CD8-positive, alpha-beta memory T cell (primary cell): ENCODE measurements at regions not wholly inside any gene's neighbourhood (a gene's known extent, or its start where the extent isn't known, plus 50 kb on each side); places are given as distances from the start of the nearest gene placed in this dataset.

Experiments used
- CTCF ChIA-PET: fragments of 350-600 bp; sonication (Branson Sonifier 250); formaldehyde crosslinking; loops from one replicate; lab custom pipeline; 2021; ENCODE audit warnings: antibody characterized with exemption; lab: Charles Lee
- POLR2A ChIA-PET: fragments of 350-600 bp; sonication (Branson Sonifier 250); formaldehyde crosslinking; loops from one replicate; lab custom pipeline; 2021; ENCODE audit warnings: antibody characterized with exemption; lab: Charles Lee
- DNase-seq, 5 donors: peaks; one replicate each; pipeline versions ENCODE4 v3.0.0 to v3.0.0-alpha.2; 2020 to 2022; ENCODE audit warnings: mixed read lengths in 1 of 5
- H3K27ac ChIP-seq: one replicate; pipeline ENCODE4 v1.7.0; 2013; ENCODE audit warnings: low read depth, mild to moderate bottlenecking, low read length, moderate library complexity
- H3K27me3 ChIP-seq: 2 replicates; pipeline ENCODE4 v1.7.0; 2013; ENCODE audit warnings: low read length, mild to moderate bottlenecking; ENCODE audit not compliant: insufficient read depth, poor library complexity, severe bottlenecking
- H3K36me3 ChIP-seq: 2 replicates; pipeline ENCODE4 v1.7.0; 2013; ENCODE audit warnings: mild to moderate bottlenecking, low read length, moderate library complexity; ENCODE audit not compliant: insufficient read depth
- H3K4me1 ChIP-seq: 2 replicates; pipeline ENCODE4 v1.7.0; 2013; ENCODE audit warnings: mild to moderate bottlenecking, low read length, moderate library complexity; ENCODE audit not compliant: insufficient read depth
- H3K4me3 ChIP-seq: 2 replicates; pipeline ENCODE4 v1.7.0; 2013; ENCODE audit warnings: mild to moderate bottlenecking, low read length
- H3K9me3 ChIP-seq: 2 replicates; pipeline ENCODE4 v1.7.0; 2013; ENCODE audit warnings: mild to moderate bottlenecking, low read length
- H3K27ac Mint-ChIP-seq, 8 donors: one replicate each; pipeline ENCODE4 v1.8.0; 2020 to 2021; ENCODE audit warnings: mixed read lengths in 8 of 8, mild to moderate bottlenecking in 6 of 8, inconsistent platforms in 3 of 8, moderate library complexity in 3 of 8
- H3K27me3 Mint-ChIP-seq, 2 donors: one replicate each; pipeline ENCODE4 v1.8.0; 2020 to 2021; ENCODE audit warnings: mixed read lengths in 2 of 2, mild to moderate bottlenecking in 1 of 2, moderate library complexity in 1 of 2
- H3K36me3 Mint-ChIP-seq, 3 donors: one replicate each; pipeline ENCODE4 v1.8.0; 2020 to 2021; ENCODE audit warnings: mixed read lengths in 3 of 3, inconsistent platforms in 1 of 3, mild to moderate bottlenecking in 1 of 3
- H3K4me1 Mint-ChIP-seq, 3 donors: one replicate each; pipeline ENCODE4 v1.8.0; 2020 to 2021; ENCODE audit warnings: mixed read lengths in 3 of 3, inconsistent platforms in 1 of 3, mild to moderate bottlenecking in 1 of 3
- H3K4me3 Mint-ChIP-seq, 7 donors: one replicate each; pipeline ENCODE4 v1.8.0; 2020 to 2021; ENCODE audit warnings: mixed read lengths in 7 of 7, mild to moderate bottlenecking in 6 of 7, moderate library complexity in 4 of 7, inconsistent platforms in 2 of 7
- H3K9me3 Mint-ChIP-seq, 5 donors: one replicate each; pipeline ENCODE4 v1.8.0; 2020 to 2022; ENCODE audit warnings: mixed read lengths in 5 of 5, mild to moderate bottlenecking in 3 of 5, moderate library complexity in 2 of 5, inconsistent platforms in 1 of 5

DNA sequence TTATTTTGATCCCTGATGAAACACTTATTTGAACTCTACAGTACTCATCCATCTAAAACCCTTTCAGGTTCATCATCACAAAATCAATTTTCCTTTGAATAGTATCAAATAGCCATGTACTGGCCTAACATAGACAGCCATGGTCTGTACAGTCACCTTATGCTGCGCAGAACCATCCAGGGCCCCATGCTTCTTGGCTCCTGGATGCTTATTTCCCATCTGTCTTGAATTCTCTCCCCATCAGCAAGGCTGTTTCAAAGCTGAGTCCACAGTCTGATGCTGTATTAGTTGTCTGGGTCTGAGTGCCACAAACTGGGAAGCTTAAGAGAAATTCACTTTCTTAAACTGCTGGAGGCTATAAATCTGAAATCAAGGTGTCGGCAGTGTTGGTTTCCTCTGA, 290.2 kb downstream of the OSR1 start:
- Mint-ChIP-seq H3K4me1 (no peaks in the 10 kb centered on the region), H3K27me3 (no peaks in the 10 kb centered on the region), H3K9me3 (peaks cover 0 to 8% (median 0%) of the 10 kb centered on the region in 5 donors), H3K27ac (no peak overlapping the region), H3K36me3 (peaks cover 0 to 7% (median 0%) of the 10 kb centered on the region in 3 donors), H3K4me3 (no peak overlapping the region)
- no peaks in the 10 kb centered on the region for H3K4me1 ChIP-seq
- ChIA-PET POLR2A (no interaction called here), CTCF (no interaction called here)
- no peak overlapping the region for H3K4me3 ChIP-seq
- DNase-seq, result no peak
- no peak overlapping the region for H3K27ac ChIP-seq
- no peaks in the 10 kb centered on the region for H3K9me3 ChIP-seq
- H3K27me3 ChIP-seq, result no peaks in the 10 kb centered on the region
- H3K36me3 ChIP-seq, result no peaks in the 10 kb centered on the region

DNA sequence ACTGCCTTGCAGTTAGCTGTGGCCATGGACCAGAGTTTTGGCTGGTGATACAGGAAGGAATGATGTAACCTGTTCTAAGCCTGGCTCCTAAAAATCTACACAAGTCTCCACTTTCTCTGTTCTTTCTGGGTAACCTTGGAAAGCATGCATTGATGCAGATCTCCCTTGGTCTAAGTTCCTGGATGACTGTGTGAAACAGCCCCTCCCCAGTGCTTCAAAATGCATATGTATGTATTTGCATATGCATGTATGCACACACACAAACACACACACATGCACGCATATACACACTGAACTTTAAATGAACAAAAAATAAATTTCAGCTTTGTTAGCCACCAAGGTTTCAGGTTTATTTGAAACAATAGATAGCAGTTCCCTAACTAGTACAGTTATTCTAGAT, 296.1 kb downstream of the OSR1 start:
- ChIA-PET POLR2A (no interaction called here), CTCF (no interaction called here)
- no peak for DNase-seq
- Histone ChIP-seq H3K4me1 (no peaks in the 10 kb centered on the region), H3K27ac (no peak overlapping the region), H3K4me3 (no peak overlapping the region), H3K9me3 (no peaks in the 10 kb centered on the region), H3K36me3 (no peaks in the 10 kb centered on the region), H3K27me3 (no peaks in the 10 kb centered on the region)
- H3K9me3 Mint-ChIP-seq, result peaks cover 0 to 2% (median 0%) of the 10 kb centered on the region in 5 donors
- no peak overlapping the region for H3K4me3 Mint-ChIP-seq
- no peak overlapping the region for H3K27ac Mint-ChIP-seq
- peaks cover 0 to 13% (median 0%) of the 10 kb centered on the region in 3 donors for H3K36me3 Mint-ChIP-seq
- no peaks in the 10 kb centered on the region for H3K27me3 Mint-ChIP-seq
- H3K4me1 Mint-ChIP-seq, result peaks cover 0 to 5% (median 0%) of the 10 kb centered on the region in 3 donors

DNA sequence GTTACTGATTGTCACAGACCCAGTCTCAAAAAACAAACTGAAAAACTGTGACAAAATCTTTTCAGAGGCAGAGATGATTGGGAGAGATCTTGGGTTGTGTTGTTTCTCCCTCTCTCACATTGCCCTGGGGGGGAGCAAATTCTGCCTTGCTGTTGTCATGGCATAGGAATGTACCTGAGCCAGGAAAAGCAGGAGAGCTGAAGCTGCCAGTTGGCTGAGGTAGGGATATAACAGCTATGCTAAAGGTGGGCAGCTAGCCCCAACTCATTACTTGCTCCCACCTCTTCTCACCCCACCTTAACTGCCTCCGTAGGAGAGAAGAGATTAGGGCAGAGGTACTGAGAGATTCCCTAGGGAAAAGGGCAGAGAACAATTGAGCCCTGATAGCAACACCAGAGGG, 299.3 kb downstream of the OSR1 start:
- no peaks in the 10 kb centered on the region for H3K9me3 ChIP-seq
- H3K4me3 ChIP-seq, result no peak overlapping the region
- Mint-ChIP-seq H3K4me3 (no peak overlapping the region), H3K9me3 (peaks cover 0 to 4% (median 0%) of the 10 kb centered on the region in 5 donors), H3K27me3 (no peaks in the 10 kb centered on the region), H3K4me1 (peaks cover 0 to 5% (median 0%) of the 10 kb centered on the region in 3 donors), H3K36me3 (peaks cover 0 to 32% (median 0%) of the 10 kb centered on the region in 3 donors), H3K27ac (no peak overlapping the region)
- CTCF ChIA-PET, result no interaction called here
- no peaks in the 10 kb centered on the region for H3K4me1 ChIP-seq
- POLR2A ChIA-PET, result no interaction called here
- no peaks in the 10 kb centered on the region for H3K36me3 ChIP-seq
- H3K27me3 ChIP-seq, result no peaks in the 10 kb centered on the region
- no peak for DNase-seq
- H3K27ac ChIP-seq, result no peak overlapping the region

DNA sequence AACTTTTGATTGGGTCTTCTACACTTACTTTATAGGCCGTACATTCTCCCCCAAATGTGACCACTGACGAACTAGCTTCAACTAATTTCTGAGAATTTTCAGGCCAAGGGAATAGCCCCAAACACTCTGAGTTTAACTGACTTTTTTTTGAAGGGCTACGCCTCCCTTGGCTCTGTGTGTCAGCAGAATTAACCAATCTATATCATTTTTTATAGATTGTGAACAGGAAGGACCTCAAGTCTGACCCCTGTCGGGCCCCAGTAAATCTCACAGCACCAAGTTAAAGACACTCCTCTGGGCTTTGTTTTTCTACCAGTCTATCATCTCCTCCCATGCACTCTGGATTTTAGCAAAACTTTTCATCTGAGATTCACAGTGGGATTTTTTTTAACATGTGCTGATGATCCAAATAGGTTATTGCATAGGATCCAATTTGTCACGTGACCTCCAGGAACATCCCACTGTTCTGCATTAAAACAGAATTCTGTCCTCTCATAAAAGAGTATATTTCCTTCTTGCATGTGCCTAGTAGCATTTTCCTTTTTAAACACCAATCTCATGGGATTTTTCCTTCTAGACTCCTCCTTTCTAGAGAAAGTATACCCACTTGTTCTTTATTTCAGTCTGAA, 307.1 kb downstream of the OSR1 start:
- POLR2A ChIA-PET, result no interaction called here
- no peak overlapping the region for H3K27ac ChIP-seq
- H3K4me3 ChIP-seq, result no peak overlapping the region
- H3K36me3 ChIP-seq, result no peaks in the 10 kb centered on the region
- H3K27me3 Mint-ChIP-seq, result no peaks in the 10 kb centered on the region
- H3K27ac Mint-ChIP-seq, result no peak overlapping the region
- no peaks in the 10 kb centered on the region for H3K4me1 ChIP-seq
- DNase-seq, result no peak
- H3K9me3 Mint-ChIP-seq, result peaks cover 0 to 8% (median 0%) of the 10 kb centered on the region in 5 donors
- no peak overlapping the region for H3K4me3 Mint-ChIP-seq
- CTCF ChIA-PET, result no interaction called here
- H3K4me1 Mint-ChIP-seq, result no peaks in the 10 kb centered on the region
- no peaks in the 10 kb centered on the region for H3K27me3 ChIP-seq
- no peaks in the 10 kb centered on the region for H3K9me3 ChIP-seq
- peaks cover 0 to 17% (median 2%) of the 10 kb centered on the region in 3 donors for H3K36me3 Mint-ChIP-seq

DNA sequence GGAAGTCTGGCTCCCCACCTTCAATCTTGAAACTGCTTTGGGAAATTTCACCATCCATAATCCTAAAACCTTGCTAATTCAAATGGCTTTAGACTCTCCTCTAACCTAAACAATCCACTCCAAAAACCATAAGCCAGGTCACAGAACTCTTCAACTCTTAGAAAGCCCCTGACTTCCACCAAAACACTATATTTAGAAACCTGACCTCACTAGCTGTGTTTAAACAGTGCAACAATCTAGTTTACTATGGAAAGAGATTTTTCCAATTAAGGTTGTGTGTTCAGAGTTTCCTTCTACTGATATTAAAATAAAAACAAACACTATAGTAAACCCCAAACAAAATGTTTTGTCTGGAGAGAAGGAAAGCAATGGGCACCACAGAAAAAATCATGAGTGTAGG, 308.1 kb downstream of the OSR1 start:
- Histone ChIP-seq H3K36me3 (no peaks in the 10 kb centered on the region), H3K27ac (no peak overlapping the region), H3K27me3 (no peaks in the 10 kb centered on the region), H3K4me1 (no peaks in the 10 kb centered on the region), H3K4me3 (no peak overlapping the region), H3K9me3 (no peaks in the 10 kb centered on the region)
- Mint-ChIP-seq H3K4me3 (no peak overlapping the region), H3K4me1 (no peaks in the 10 kb centered on the region), H3K27me3 (no peaks in the 10 kb centered on the region), H3K9me3 (peaks cover 0 to 4% (median 0%) of the 10 kb centered on the region in 5 donors), H3K36me3 (peaks cover 0 to 9% (median 2%) of the 10 kb centered on the region in 3 donors), H3K27ac (no peak overlapping the region)
- ChIA-PET CTCF (no interaction called here), POLR2A (no interaction called here)
- no peak for DNase-seq

DNA sequence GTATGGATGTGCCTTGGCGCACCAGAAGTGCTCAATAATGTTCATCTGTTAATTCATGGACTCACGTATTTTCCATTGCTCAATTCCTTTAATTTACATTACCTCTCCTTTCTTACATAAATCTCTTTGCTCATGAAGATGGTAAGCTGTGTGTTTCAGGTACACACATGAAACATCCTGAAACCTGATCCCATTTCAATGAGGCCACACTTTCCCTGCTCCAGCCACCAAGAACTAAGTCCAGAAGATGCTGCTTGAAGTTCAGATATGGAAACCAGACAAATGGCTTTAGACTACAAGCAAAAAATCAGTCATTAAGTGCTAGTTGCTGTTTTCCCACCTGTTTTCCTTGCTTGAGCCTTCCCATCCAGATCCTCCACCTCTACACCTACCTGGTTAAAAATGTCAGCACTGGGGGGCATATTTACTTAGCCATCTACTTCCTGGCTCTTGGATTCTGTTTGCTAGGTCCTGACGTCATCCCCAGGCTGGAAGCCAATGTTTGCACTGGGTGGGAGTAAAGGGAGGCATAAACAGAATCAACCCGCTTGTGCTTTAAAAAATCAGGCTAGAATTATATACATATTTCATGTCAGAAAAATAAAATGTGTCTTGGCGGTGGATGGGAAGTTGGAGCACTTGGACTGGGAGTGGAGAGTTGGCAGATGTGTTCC, 309.7 kb downstream of the OSR1 start:
- Mint-ChIP-seq H3K27me3 (no peaks in the 10 kb centered on the region), H3K4me1 (no peaks in the 10 kb centered on the region), H3K4me3 (no peak overlapping the region), H3K9me3 (peaks cover 0 to 4% (median 0%) of the 10 kb centered on the region in 5 donors), H3K36me3 (peaks cover 0 to 6% (median 2%) of the 10 kb centered on the region in 3 donors), H3K27ac (no peak overlapping the region)
- no peaks in the 10 kb centered on the region for H3K4me1 ChIP-seq
- H3K9me3 ChIP-seq, result no peaks in the 10 kb centered on the region
- ChIA-PET CTCF (no interaction called here), POLR2A (no interaction called here)
- no peak for DNase-seq
- no peaks in the 10 kb centered on the region for H3K36me3 ChIP-seq
- H3K4me3 ChIP-seq, result no peak overlapping the region
- no peak overlapping the region for H3K27ac ChIP-seq
- H3K27me3 ChIP-seq, result no peaks in the 10 kb centered on the region

DNA sequence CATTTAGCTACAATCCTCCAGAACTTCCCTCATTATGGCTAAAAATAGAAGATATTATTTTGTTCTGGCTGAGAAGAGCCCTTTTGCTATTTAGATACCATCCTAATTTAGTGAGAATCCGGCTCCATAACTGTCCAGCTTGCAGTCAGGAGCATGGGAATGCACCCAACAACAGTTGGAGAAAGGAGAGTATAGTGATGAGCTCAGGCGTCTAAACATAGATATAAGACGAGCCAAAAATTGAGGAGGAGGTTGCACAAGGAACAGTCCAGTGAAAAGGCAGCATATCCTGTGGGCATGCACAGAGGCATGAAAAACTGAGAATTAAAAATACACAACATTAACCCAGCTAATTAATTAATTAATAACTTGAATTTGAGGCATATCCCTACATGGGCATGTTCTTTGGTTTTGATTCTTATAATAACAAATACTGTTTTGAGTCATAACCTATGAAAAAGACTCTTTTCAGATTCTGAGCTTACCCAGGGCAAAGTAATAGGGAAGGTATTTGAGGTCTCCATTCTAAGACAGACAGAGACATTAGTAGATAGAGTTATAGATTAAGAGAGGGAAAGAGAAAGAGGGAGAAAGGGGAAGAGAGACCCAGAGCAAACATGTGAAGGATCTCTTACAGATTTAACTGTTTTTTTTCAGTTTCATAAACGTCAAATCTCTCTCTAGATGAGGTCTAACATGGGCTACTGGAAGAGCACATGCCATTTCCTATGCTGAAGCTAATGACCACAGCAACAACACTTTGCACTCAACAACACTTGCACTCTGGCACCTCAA, 311.2 kb downstream of the OSR1 start:
- no peaks in the 10 kb centered on the region for H3K9me3 ChIP-seq
- peaks cover 0 to 4% (median 0%) of the 10 kb centered on the region in 5 donors for H3K9me3 Mint-ChIP-seq
- ChIA-PET CTCF (no interaction called here), POLR2A (no interaction called here)
- H3K27me3 Mint-ChIP-seq, result no peaks in the 10 kb centered on the region
- no peaks in the 10 kb centered on the region for H3K36me3 ChIP-seq
- H3K4me3 ChIP-seq, result no peak overlapping the region
- no peak for DNase-seq
- no peak overlapping the region for H3K27ac Mint-ChIP-seq
- peaks cover 0 to 6% (median 2%) of the 10 kb centered on the region in 3 donors for H3K36me3 Mint-ChIP-seq
- no peaks in the 10 kb centered on the region for H3K27me3 ChIP-seq
- no peaks in the 10 kb centered on the region for H3K4me1 ChIP-seq
- H3K4me1 Mint-ChIP-seq, result no peaks in the 10 kb centered on the region
- H3K27ac ChIP-seq, result no peak overlapping the region
- no peak overlapping the region for H3K4me3 Mint-ChIP-seq

DNA sequence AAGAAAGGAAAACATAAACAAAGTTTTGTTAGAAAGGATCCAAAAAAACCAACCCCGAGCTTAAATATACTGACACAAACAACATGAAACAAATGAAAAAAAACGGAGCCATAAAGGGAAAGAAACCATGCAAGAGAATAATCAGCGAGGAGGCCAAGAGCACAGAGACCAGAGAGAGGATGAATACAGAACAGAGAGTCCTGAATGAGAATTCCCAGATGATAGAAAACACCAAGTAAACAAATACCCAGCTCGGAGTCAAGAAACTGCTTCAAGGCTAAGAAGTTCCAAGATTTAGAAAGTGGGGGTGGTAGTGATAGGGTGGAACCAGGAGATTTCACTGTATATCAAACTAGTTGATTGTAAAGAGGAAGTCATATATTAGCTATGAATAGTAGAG, 313.3 kb downstream of the OSR1 start:
- Histone ChIP-seq H3K4me1 (no peaks in the 10 kb centered on the region), H3K36me3 (no peaks in the 10 kb centered on the region), H3K9me3 (no peaks in the 10 kb centered on the region), H3K27me3 (no peaks in the 10 kb centered on the region), H3K4me3 (no peak overlapping the region), H3K27ac (no peak overlapping the region)
- POLR2A ChIA-PET, result no interaction called here
- Mint-ChIP-seq H3K9me3 (peaks cover 0 to 4% (median 0%) of the 10 kb centered on the region in 5 donors), H3K27ac (no peak overlapping the region), H3K36me3 (peaks cover 0 to 2% (median 0%) of the 10 kb centered on the region in 3 donors), H3K27me3 (no peaks in the 10 kb centered on the region), H3K4me1 (no peaks in the 10 kb centered on the region), H3K4me3 (no peak overlapping the region)
- CTCF ChIA-PET, result no interaction called here
- DNase-seq, result no peak
